OCI-LY7 (cell line): ENCODE measurements at regions not wholly inside any gene's neighbourhood (a gene's known extent, or its start where the extent isn't known, plus 50 kb on each side); places are given as distances from the start of the nearest gene placed in this dataset.

Experiments
- BruUV-seq: library from RNA; stranded (reverse); fragments of 400-500 nt; replicated peaks from 2 replicates; lab custom pipeline; 2021; lab: Mats Ljungman, UMichigan
- CTCF ChIA-PET: fragments of 300-600 bp; sonication (Branson Sonifier 250); formaldehyde crosslinking; loops from one replicate; lab custom pipeline; 2022; ENCODE audit warnings: antibody characterized with exemption; ENCODE audit not compliant: unreplicated experiment; lab: Charles Lee
- POLR2A ChIA-PET: fragments of 300-600 bp; sonication (Branson Sonifier 250); formaldehyde crosslinking; loops from one replicate; lab custom pipeline; 2022; ENCODE audit warnings: antibody characterized with exemption; lab: Charles Lee
- DNase-seq: peaks from one replicate; pipeline ENCODE4 v3.0.0-alpha.2; 2015; ENCODE audit warnings: low spot score
- H2AFZ ChIP-seq: fragments of 200-600 bp; sonication (generic), shearing (Covaris generic); 2 replicates; pipeline ENCODE4 v1.6.1; 2014; ENCODE audit warnings: mild to moderate bottlenecking, antibody characterized with exemption, low read length, moderate library complexity
- H3K27ac ChIP-seq: fragments of 200-600 bp; sonication (generic); 2 replicates; pipeline ENCODE4 v1.5.1; 2014; ENCODE audit warnings: mixed run types, low read depth, mild to moderate bottlenecking, moderate library complexity, low read length, inconsistent platforms; ENCODE audit not compliant: poor library complexity, severe bottlenecking
- H3K36me3 ChIP-seq: fragments of 200-600 bp; sonication (generic); 2 replicates; pipeline ENCODE4 v1.6.1; 2014; ENCODE audit warnings: mild to moderate bottlenecking, antibody characterized with exemption, low read length, moderate library complexity, mixed read lengths; ENCODE audit not compliant: insufficient read depth
- H3K4me1 ChIP-seq: fragments of 200-600 bp; sonication (generic); 2 replicates; pipeline ENCODE4 v1.5.1; 2014; ENCODE audit warnings: mild to moderate bottlenecking, low read length; ENCODE audit not compliant: insufficient read depth, poor library complexity, severe bottlenecking
- H3K4me2 ChIP-seq: fragments of 200-600 bp; sonication (generic); 2 replicates; pipeline ENCODE4 v1.6.1; 2014; ENCODE audit warnings: mild to moderate bottlenecking, low read length
- H3K4me3 ChIP-seq: fragments of 200-600 bp; sonication (generic); 2 replicates; pipeline ENCODE4 v1.5.1; 2014; ENCODE audit warnings: mild to moderate bottlenecking, low read depth, low read length; ENCODE audit not compliant: poor library complexity, severe bottlenecking
- H3K79me2 ChIP-seq: fragments of 200-600 bp; sonication (generic); 2 replicates; pipeline ENCODE4 v1.6.1; 2016; ENCODE audit warnings: low read depth, mild to moderate bottlenecking, low read length, moderate library complexity, mixed read lengths; ENCODE audit not compliant: insufficient read depth
- H3K9me2 ChIP-seq: fragments of 200-600 bp; sonication (generic); 2 replicates; pipeline ENCODE4 v1.6.1; 2016; ENCODE audit warnings: mild to moderate bottlenecking, low read length, mixed read lengths; ENCODE audit not compliant: insufficient read depth
- H3K9me3 ChIP-seq: fragments of 200-600 bp; sonication (generic); 2 replicates; pipeline ENCODE4 v1.6.1; 2014; ENCODE audit warnings: mild to moderate bottlenecking, mixed run types, low read length, mixed read lengths
- H4K20me1 ChIP-seq: fragments of 200-600 bp; sonication (generic); 2 replicates; pipeline ENCODE4 v1.6.1; 2014; ENCODE audit warnings: mild to moderate bottlenecking, antibody characterized with exemption, low read length, moderate library complexity, mixed read lengths; ENCODE audit not compliant: insufficient read depth
- CTCF ChIP-seq: fragments of 200-600 bp; sonication (generic); conservative IDR thresholded peaks from 2 replicates; pipeline ENCODE4 v1.5.1; 2014; ENCODE audit warnings: mild to moderate bottlenecking, antibody characterized with exemption, low read length, moderate library complexity, mixed read lengths
- EZH2phosphoT487 ChIP-seq: fragments of 200-600 bp; sonication (generic); IDR thresholded peaks from 2 replicates; pipeline ENCODE4 v1.6.1; 2018; ENCODE audit warnings: low read depth, borderline replicate concordance, mild to moderate bottlenecking, mixed run types, antibody characterized with exemption, low read length, moderate library complexity, mixed read lengths
- intact Hi-C: fragments of 100-400 bp; cut with micrococcal nuclease; formaldehyde crosslinking; loops from one replicate; pipeline ENCODE4 v1.10.0; 2022; ENCODE audit not compliant: unreplicated experiment

- H2AFZ ChIP-seq = no peak overlapping the region
- no peaks in the 10 kb centered on the region for H3K36me3 ChIP-seq
- H4K20me1 ChIP-seq = no peaks in the 10 kb centered on the region
- BruUV-seq = no TSS peak
- intact Hi-C loops = no loop called here
- no peaks in the 10 kb centered on the region for H3K9me2 ChIP-seq
- no peak overlapping the region for H3K27ac ChIP-seq
- H3K4me3 ChIP-seq = no peak overlapping the region
- TF ChIP-seq CTCF = no peak
- TF ChIP-seq EZH2phosphoT487 = no peak
- POLR2A ChIA-PET = interaction anchor here (0.7 to 2.8 kb wide), 5 partner anchors 11 to 1354 kb away, joined by 3 to 12 read pairs (median 4); no protein-coding TSS in a partner anchor
- H3K4me2 ChIP-seq = no peak overlapping the region
- H3K79me2 ChIP-seq = no peaks in the 10 kb centered on the region
- no peaks in the 10 kb centered on the region for H3K4me1 ChIP-seq
- CTCF ChIA-PET = no interaction called here
- DNase-seq = no peak
- no peaks in the 10 kb centered on the region for H3K9me3 ChIP-seq
Measured at GRCh38 chr13:91195789-91196188, 151.7 kb upstream of the MIR17HG start.

- Histone ChIP-seq H2AFZ (no peak overlapping the region), H3K36me3 (no peaks in the 10 kb centered on the region), H4K20me1 (no peaks in the 10 kb centered on the region), H3K4me1 (no peaks in the 10 kb centered on the region), H3K4me2 (no peak overlapping the region), H3K9me2 (no peaks in the 10 kb centered on the region), H3K4me3 (no peak overlapping the region), H3K27ac (no peak overlapping the region), H3K79me2 (no peaks in the 10 kb centered on the region), H3K9me3 (no peaks in the 10 kb centered on the region)
- intact Hi-C loops = no loop called here
- ChIA-PET CTCF (interaction anchor here (1.1 kb wide), 1 partner anchor 13 kb away, joined by 3 read pairs; no protein-coding TSS in a partner anchor), POLR2A (interaction anchor here (0.6 to 0.7 kb wide), 4 partner anchors 14 to 448 kb away, joined by 3 to 4 read pairs (median 3); no protein-coding TSS in a partner anchor)
- BruUV-seq = no TSS peak
- TF ChIP-seq CTCF (no peak), EZH2phosphoT487 (no peak)
- no peak for DNase-seq
Measured at GRCh38 chr13:91196958-91197357, 150.5 kb upstream of the MIR17HG start.

GRCh38 chr13:91199866-91200265 lies 147.6 kb upstream of the MIR17HG start:
- H4K20me1 ChIP-seq = no peaks in the 10 kb centered on the region
- TF ChIP-seq CTCF (no peak), EZH2phosphoT487 (no peak)
- no peak overlapping the region for H3K4me2 ChIP-seq
- no peaks in the 10 kb centered on the region for H3K9me3 ChIP-seq
- no peaks in the 10 kb centered on the region for H3K4me1 ChIP-seq
- H3K36me3 ChIP-seq = no peaks in the 10 kb centered on the region
- intact Hi-C loops = no loop called here
- ChIA-PET CTCF (no interaction called here), POLR2A (interaction anchor here (0.6 kb wide), 1 partner anchor 97 kb away, joined by 3 read pairs; no protein-coding TSS in a partner anchor)
- no peak for DNase-seq
- H2AFZ ChIP-seq = no peak overlapping the region
- H3K4me3 ChIP-seq = no peak overlapping the region
- no TSS peak for BruUV-seq
- no peak overlapping the region for H3K27ac ChIP-seq
- H3K79me2 ChIP-seq = no peaks in the 10 kb centered on the region
- H3K9me2 ChIP-seq = no peaks in the 10 kb centered on the region
